Glutamatergic neuron (in vitro differentiated cells): ENCODE measurements at regions not wholly inside any gene's neighbourhood (a gene's known extent, or its start where the extent isn't known, plus 50 kb on each side); places are given as distances from the start of the nearest gene placed in this dataset.

Source experiments
- DNase-seq: peaks from one replicate; pipeline ENCODE4 v3.0.0; 2022
- H3K27ac Mint-ChIP-seq: one replicate; pipeline ENCODE4 v1.8.0; 2020; ENCODE audit warnings: mild to moderate bottlenecking, mixed read lengths, inconsistent platforms; ENCODE audit not compliant: unreplicated experiment
- H3K27me3 Mint-ChIP-seq: one replicate; pipeline ENCODE4 v1.8.0; 2020; ENCODE audit warnings: mild to moderate bottlenecking, moderate library complexity, mixed read lengths, inconsistent platforms; ENCODE audit not compliant: unreplicated experiment
- H3K36me3 Mint-ChIP-seq: one replicate; pipeline ENCODE4 v1.8.0; 2020; ENCODE audit warnings: mild to moderate bottlenecking, mixed read lengths, inconsistent platforms; ENCODE audit not compliant: unreplicated experiment
- H3K4me1 Mint-ChIP-seq: one replicate; pipeline ENCODE4 v1.8.0; 2020; ENCODE audit warnings: mild to moderate bottlenecking, low read depth, mixed read lengths, inconsistent platforms; ENCODE audit not compliant: unreplicated experiment
- H3K4me3 Mint-ChIP-seq: one replicate; pipeline ENCODE4 v1.8.0; 2020; ENCODE audit warnings: mild to moderate bottlenecking, mixed read lengths, inconsistent platforms; ENCODE audit not compliant: unreplicated experiment
- H3K9me3 Mint-ChIP-seq: one replicate; pipeline ENCODE4 v1.8.0; 2020; ENCODE audit warnings: mild to moderate bottlenecking, moderate library complexity, mixed read lengths, inconsistent platforms; ENCODE audit not compliant: unreplicated experiment
- CTCF ChIP-seq: fragments of 200-600 bp; sonication (generic); IDR thresholded peaks from one replicate; pipeline ENCODE4 v1.5.0; 2021; ENCODE audit not compliant: partially characterized antibody, unreplicated experiment

GRCh38 chr10:84825330-84825729 lies 496.9 kb downstream of the CCSER2 start:
- Mint-ChIP-seq H3K27me3 (peaks cover 3% of the 10 kb centered on the region), H3K4me1 (peaks cover 13% of the 10 kb centered on the region), H3K27ac (peak overlapping the region; percentile 66), H3K36me3 (no peaks in the 10 kb centered on the region), H3K9me3 (no peaks in the 10 kb centered on the region), H3K4me3 (no peak overlapping the region)
- TF ChIP-seq CTCF: no peak
- DNase-seq: no peak

DNA sequence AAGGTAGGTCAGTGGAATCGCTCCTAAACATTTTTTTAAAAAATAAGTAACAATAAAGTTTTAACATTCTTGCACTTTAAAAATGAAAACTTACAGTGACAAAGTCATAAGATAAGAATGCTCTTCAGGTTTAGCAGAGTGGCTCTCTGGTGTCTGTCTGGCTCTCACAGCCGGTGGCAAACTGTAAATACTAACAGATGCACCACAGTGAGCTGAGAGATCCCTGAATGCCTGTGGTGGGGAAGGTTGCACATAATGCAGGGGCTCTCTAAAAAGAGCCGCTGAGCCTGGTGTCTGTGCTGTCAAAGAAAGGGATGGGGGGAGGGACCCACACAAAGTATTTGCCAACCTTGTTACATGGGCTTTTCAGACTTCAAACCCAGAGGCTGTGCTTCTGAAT lies 498.3 kb downstream of the CCSER2 start:
- peaks cover 13% of the 10 kb centered on the region for H3K4me1 Mint-ChIP-seq
- H3K9me3 Mint-ChIP-seq: no peaks in the 10 kb centered on the region
- peaks cover 3% of the 10 kb centered on the region for H3K27me3 Mint-ChIP-seq
- TF ChIP-seq CTCF: no peak
- no peak for DNase-seq
- no peak overlapping the region for H3K4me3 Mint-ChIP-seq
- no peak overlapping the region for H3K27ac Mint-ChIP-seq
- no peaks in the 10 kb centered on the region for H3K36me3 Mint-ChIP-seq

GRCh38 chr10:84829131-84829530 lies 500.7 kb downstream of the CCSER2 start:
- DNase-seq: no peak
- H3K36me3 Mint-ChIP-seq: no peaks in the 10 kb centered on the region
- no peak for TF ChIP-seq CTCF
- no peaks in the 10 kb centered on the region for H3K9me3 Mint-ChIP-seq
- peaks cover 3% of the 10 kb centered on the region for H3K27me3 Mint-ChIP-seq
- H3K4me3 Mint-ChIP-seq: no peak overlapping the region
- H3K4me1 Mint-ChIP-seq: peaks cover 13% of the 10 kb centered on the region
- no peak overlapping the region for H3K27ac Mint-ChIP-seq

- Mint-ChIP-seq H3K27ac (no peak overlapping the region), H3K4me3 (no peak overlapping the region), H3K4me1 (no peaks in the 10 kb centered on the region), H3K27me3 (peaks cover 2% of the 10 kb centered on the region), H3K36me3 (no peaks in the 10 kb centered on the region), H3K9me3 (no peaks in the 10 kb centered on the region)
- DNase-seq: no peak
- no peak for TF ChIP-seq CTCF
Observed at GRCh38 chr10:84837041-84837812, 508.8 kb downstream of the CCSER2 start.

DNA sequence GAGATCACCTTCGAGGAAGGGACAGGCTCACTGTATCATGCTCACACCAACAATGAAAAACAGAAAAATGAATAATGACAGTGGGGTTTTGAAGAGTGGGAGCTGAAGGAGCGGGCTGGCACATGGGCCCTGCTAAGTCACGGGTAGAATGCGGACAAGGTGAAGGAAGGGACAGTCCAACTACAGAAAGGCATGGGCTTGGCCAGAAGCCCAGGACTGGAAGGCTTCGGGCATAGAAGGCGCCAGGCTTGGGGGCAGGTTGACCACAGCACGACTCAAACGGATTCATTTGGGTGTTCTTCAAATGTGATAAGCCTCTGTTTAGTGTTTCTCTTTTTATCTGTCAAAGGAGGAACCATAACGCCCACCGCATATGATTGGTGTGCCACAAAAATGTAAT lies 509.5 kb downstream of the CCSER2 start:
- no peak for DNase-seq
- Mint-ChIP-seq H3K9me3 (no peaks in the 10 kb centered on the region), H3K4me1 (no peaks in the 10 kb centered on the region), H3K4me3 (no peak overlapping the region), H3K27ac (no peak overlapping the region), H3K27me3 (peaks cover 2% of the 10 kb centered on the region), H3K36me3 (no peaks in the 10 kb centered on the region)
- no peak for TF ChIP-seq CTCF
